Loucy (cell line): ENCODE measurements at regions not wholly inside any gene's neighbourhood (a gene's known extent, or its start where the extent isn't known, plus 50 kb on each side); places are given as distances from the start of the nearest gene placed in this dataset.
"Not testable (repeated sequence)": the region's sequence is repeated elsewhere in the genome, so short reads cannot be mapped to it uniquely, and the experiment has no call there.

Source experiments
- H2AFZ ChIP-seq: fragments of 200-600 bp; sonication (generic); 2 replicates; pipeline ENCODE4 v1.6.0; 2016; ENCODE audit warnings: antibody characterized with exemption, mild to moderate bottlenecking, low read length, moderate library complexity
- H3F3A ChIP-seq: fragments of 200-600 bp; 2 replicates; pipeline ENCODE4 v1.6.0; 2016; ENCODE audit warnings: antibody characterized with exemption, low read depth, mild to moderate bottlenecking
- H3K27me3 ChIP-seq: fragments of 200-600 bp; sonication (generic); 2 replicates; pipeline ENCODE4 v1.6.1; 2014; ENCODE audit warnings: low read length, mild to moderate bottlenecking; ENCODE audit not compliant: insufficient read depth, poor library complexity, severe bottlenecking
- H3K36me3 ChIP-seq: fragments of 200-600 bp; sonication (generic); 2 replicates; pipeline ENCODE4 v1.6.1; 2016; ENCODE audit warnings: low read length; ENCODE audit not compliant: insufficient read depth
- H3K4me1 ChIP-seq: fragments of 200-600 bp; sonication (generic); 2 replicates; pipeline ENCODE4 v1.5.1; 2014; ENCODE audit warnings: low read length, mild to moderate bottlenecking; ENCODE audit not compliant: insufficient read depth, poor library complexity, severe bottlenecking
- H3K4me2 ChIP-seq: fragments of 200-600 bp; sonication (generic); 2 replicates; pipeline ENCODE4 v1.6.0; 2014; ENCODE audit warnings: antibody characterized with exemption, low read length, low read depth, mild to moderate bottlenecking; ENCODE audit not compliant: poor library complexity, severe bottlenecking
- H3K4me3 ChIP-seq: fragments of 200-600 bp; sonication (generic); 2 replicates; pipeline ENCODE4 v1.5.1; 2014; ENCODE audit warnings: low read length, mild to moderate bottlenecking, mixed read lengths; ENCODE audit not compliant: poor library complexity, severe bottlenecking
- H3K79me2 ChIP-seq: fragments of 200-600 bp; sonication (generic); 2 replicates; pipeline ENCODE4 v1.6.1; 2014; ENCODE audit warnings: low read length; ENCODE audit not compliant: insufficient read depth
- H3K9ac ChIP-seq: fragments of 200-600 bp; sonication (generic); 2 replicates; pipeline ENCODE4 v1.6.0; 2014; ENCODE audit warnings: mild to moderate bottlenecking, low read depth, low read length, moderate library complexity; ENCODE audit not compliant: poor library complexity, severe bottlenecking
- H3K9me2 ChIP-seq: fragments of 200-600 bp; sonication (generic); replicated peaks from 2 replicates; pipeline ENCODE4 v1.6.1; 2016; ENCODE audit warnings: low read depth, low read length, mixed read lengths
- H3K9me3 ChIP-seq: fragments of 200-600 bp; sonication (generic); 2 replicates; pipeline ENCODE4 v1.6.1; 2014; ENCODE audit warnings: mild to moderate bottlenecking, antibody characterized with exemption, low read length, low read depth; ENCODE audit not compliant: insufficient read depth
- H4K20me1 ChIP-seq: fragments of 200-600 bp; sonication (generic); 2 replicates; pipeline ENCODE4 v1.6.0; 2014; ENCODE audit warnings: antibody characterized with exemption, low read length, mild to moderate bottlenecking; ENCODE audit not compliant: insufficient read depth, poor library complexity, severe bottlenecking
- EZH2phosphoT487 ChIP-seq: fragments of 200-600 bp; IDR thresholded peaks from 2 replicates; pipeline ENCODE4 v1.6.1; 2018; ENCODE audit warnings: antibody characterized with exemption, mild to moderate bottlenecking, moderate library complexity, borderline replicate concordance
- TF ChIP-seq, protein P1 (sequence below): fragments of 200-600 bp; sonication (generic); conservative IDR thresholded peaks from 2 replicates; pipeline ENCODE4 v1.5.1; 2014; ENCODE audit warnings: mild to moderate bottlenecking, antibody characterized with exemption, low read length

DNA sequence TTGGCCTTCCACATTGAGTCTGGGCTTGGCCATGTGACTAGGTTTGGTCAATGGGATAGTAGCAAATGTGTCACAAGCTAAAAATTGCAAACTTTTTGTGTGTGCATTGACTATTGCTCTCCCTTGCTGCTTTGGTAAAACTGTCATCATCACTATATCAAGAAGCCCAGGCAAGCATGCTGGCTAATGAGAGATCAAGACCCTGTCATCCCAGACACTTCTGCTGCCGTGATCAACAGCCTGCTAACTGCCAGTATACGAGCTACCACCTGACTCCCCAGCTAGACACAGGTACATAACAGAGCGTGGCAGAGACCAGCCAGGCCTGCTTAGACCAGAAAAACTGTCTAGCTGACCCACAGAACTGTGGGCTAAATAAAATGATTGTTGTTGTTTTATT is 456.7 kb upstream of the DCN start:
- H3K4me3 ChIP-seq, result no peak overlapping the region
- no peaks in the 10 kb centered on the region for H3K27me3 ChIP-seq
- no peaks in the 10 kb centered on the region for H3K79me2 ChIP-seq
- H3K36me3 ChIP-seq, result no peaks in the 10 kb centered on the region
- no peak overlapping the region for H3K4me2 ChIP-seq
- no peaks in the 10 kb centered on the region for H3K4me1 ChIP-seq
- H2AFZ ChIP-seq, result no peak overlapping the region
- H3F3A ChIP-seq, result no peaks in the 10 kb centered on the region
- no peak for TF ChIP-seq EZH2phosphoT487
- TF ChIP-seq, protein P1, sequence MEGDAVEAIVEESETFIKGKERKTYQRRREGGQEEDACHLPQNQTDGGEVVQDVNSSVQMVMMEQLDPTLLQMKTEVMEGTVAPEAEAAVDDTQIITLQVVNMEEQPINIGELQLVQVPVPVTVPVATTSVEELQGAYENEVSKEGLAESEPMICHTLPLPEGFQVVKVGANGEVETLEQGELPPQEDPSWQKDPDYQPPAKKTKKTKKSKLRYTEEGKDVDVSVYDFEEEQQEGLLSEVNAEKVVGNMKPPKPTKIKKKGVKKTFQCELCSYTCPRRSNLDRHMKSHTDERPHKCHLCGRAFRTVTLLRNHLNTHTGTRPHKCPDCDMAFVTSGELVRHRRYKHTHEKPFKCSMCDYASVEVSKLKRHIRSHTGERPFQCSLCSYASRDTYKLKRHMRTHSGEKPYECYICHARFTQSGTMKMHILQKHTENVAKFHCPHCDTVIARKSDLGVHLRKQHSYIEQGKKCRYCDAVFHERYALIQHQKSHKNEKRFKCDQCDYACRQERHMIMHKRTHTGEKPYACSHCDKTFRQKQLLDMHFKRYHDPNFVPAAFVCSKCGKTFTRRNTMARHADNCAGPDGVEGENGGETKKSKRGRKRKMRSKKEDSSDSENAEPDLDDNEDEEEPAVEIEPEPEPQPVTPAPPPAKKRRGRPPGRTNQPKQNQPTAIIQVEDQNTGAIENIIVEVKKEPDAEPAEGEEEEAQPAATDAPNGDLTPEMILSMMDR, result no peak
- no peaks in the 10 kb centered on the region for H3K9me2 ChIP-seq
- H3K9me3 ChIP-seq, result no peaks in the 10 kb centered on the region
- no peak overlapping the region for H3K9ac ChIP-seq
- no peaks in the 10 kb centered on the region for H4K20me1 ChIP-seq

DNA sequence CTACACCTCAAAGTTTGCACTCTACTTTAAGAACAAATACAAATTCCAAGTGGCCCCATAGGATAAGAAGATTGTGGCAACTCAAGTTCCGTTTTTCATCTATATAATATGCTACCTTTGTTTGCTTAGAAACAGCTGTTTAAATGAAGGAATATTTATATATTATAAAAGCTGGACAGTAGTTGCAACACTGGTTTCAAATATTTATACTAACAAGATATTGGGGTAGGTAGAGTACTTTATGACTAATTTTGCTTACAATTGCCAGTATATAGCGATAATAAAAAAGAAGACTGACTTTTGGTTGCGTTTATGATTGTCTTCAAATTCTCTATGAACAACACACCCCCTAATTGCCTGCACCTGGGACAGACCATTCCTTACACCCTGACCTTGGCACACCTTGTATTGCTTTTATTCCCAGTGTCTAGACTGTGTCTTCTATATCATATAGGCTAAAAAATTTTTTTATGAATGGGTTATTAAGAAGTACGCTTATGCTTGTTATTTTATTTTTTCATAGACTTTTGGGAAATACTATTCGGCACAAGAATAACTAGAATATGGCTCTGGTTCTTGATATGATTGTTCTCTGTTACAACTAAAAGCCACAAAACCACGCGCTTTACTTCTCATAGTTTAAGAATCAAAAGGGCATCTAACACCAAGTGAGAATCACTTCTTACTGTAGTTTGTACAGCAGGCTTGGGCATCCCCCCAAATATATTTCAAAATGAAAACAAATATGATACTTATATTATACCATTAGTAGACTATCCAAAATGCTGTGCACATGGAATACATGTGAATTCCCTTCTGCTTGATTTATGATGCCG is 455.4 kb upstream of the DCN start:
- Histone ChIP-seq H3K4me2 (no peak overlapping the region), H4K20me1 (no peaks in the 10 kb centered on the region), H3K4me3 (no peak overlapping the region), H2AFZ (no peak overlapping the region), H3K27me3 (no peaks in the 10 kb centered on the region), H3K9ac (no peak overlapping the region), H3K9me3 (no peaks in the 10 kb centered on the region), H3K4me1 (no peaks in the 10 kb centered on the region), H3K9me2 (no peaks in the 10 kb centered on the region), H3K36me3 (no peaks in the 10 kb centered on the region), H3F3A (no peaks in the 10 kb centered on the region), H3K79me2 (no peaks in the 10 kb centered on the region)
- TF ChIP-seq EZH2phosphoT487, result no peak
- TF ChIP-seq, protein P1, result no peak

DNA sequence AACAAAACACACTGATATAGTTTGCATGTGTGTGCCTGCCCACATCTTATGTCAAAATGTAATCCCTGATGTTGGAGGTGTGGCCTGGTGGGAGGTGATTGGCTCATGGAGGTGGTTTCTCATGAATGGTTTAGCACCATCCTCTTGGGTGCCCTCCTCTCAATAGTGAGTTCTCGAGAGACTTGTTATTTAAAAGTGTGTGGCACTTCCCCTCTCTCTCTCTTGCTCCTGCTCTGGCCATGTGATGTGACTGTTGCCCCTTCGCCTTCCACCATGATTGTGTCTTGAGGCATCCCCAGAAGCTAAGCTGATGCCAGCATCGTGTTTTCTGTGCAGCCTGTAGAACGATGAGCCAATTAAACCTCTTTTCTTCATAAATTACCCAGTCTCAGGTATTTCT is 454.1 kb upstream of the DCN start:
- TF ChIP-seq, protein P1, result no peak
- no peak overlapping the region for H3K4me3 ChIP-seq
- no peak overlapping the region for H3K9ac ChIP-seq
- no peaks in the 10 kb centered on the region for H4K20me1 ChIP-seq
- no peaks in the 10 kb centered on the region for H3K9me2 ChIP-seq
- no peaks in the 10 kb centered on the region for H3K79me2 ChIP-seq
- H3K9me3 ChIP-seq, result no peaks in the 10 kb centered on the region
- no peaks in the 10 kb centered on the region for H3F3A ChIP-seq
- H3K36me3 ChIP-seq, result no peaks in the 10 kb centered on the region
- no peak overlapping the region for H2AFZ ChIP-seq
- H3K4me1 ChIP-seq, result no peaks in the 10 kb centered on the region
- H3K27me3 ChIP-seq, result no peaks in the 10 kb centered on the region
- no peak overlapping the region for H3K4me2 ChIP-seq

DNA sequence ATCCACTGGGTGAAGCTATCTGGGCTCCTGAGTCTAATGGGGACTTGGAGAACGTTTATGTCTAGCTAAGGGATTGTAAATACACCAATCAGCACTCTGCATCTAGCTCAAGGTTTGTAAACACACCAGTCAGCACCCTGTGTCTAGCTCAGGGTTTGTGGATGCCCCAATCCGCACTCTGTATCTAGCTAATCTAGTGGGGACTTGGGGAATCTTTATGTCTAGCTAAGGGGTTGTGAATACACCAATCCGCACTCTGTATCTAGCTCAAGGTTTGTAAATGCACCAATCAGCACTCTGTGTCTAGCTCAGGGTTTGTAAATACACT is 451.7 kb upstream of the DCN start:
- not testable (repeated sequence) for H4K20me1 ChIP-seq, H3K36me3 ChIP-seq, H2AFZ ChIP-seq, H3K9me3 ChIP-seq, H3K27me3 ChIP-seq, H3F3A ChIP-seq, H3K9me2 ChIP-seq, H3K4me2 ChIP-seq, H3K4me1 ChIP-seq, H3K4me3 ChIP-seq, H3K79me2 ChIP-seq, H3K9ac ChIP-seq
